GM23338 (cell line): ENCODE measurements at regions not wholly inside any gene's neighbourhood (a gene's known extent, or its start where the extent isn't known, plus 50 kb on each side); places are given as distances from the start of the nearest gene placed in this dataset.

Experiments
- CREB1 ChIP-seq: fragments of 250-450 bp; sonication (Bioruptor Pico); IDR thresholded peaks from 2 replicates; pipeline ENCODE4 v1.5.0; 2020; ENCODE audit warnings: low read depth, mild to moderate bottlenecking, moderate library complexity
- CTCF ChIP-seq, 2 experiments: fragments of 200-600 bp in 1 of 2; sonication (generic) in 1 of 2; conservative IDR thresholded peaks; 2 replicates each; pipeline versions ENCODE4 v1.5.1 to v1.6.1; 2016 to 2017; ENCODE audit warnings: antibody characterized with exemption in 2 of 2, low read depth in 2 of 2, mild to moderate bottlenecking in 2 of 2, moderate library complexity in 1 of 2
- EZH2 ChIP-seq: fragments of 200-600 bp; sonication (generic); IDR thresholded peaks from one replicate; pipeline ENCODE4 v1.8.0; 2017; ENCODE audit warnings: antibody characterized with exemption, mild to moderate bottlenecking, low read depth; ENCODE audit not compliant: unreplicated experiment
- JUNB ChIP-seq: IDR thresholded peaks from one replicate; pipeline ENCODE4 v1.6.1; 2016; ENCODE audit warnings: antibody characterized with exemption; ENCODE audit not compliant: unreplicated experiment
- NANOG ChIP-seq: IDR thresholded peaks from 2 replicates; pipeline ENCODE4 v1.6.1; 2016; ENCODE audit warnings: antibody characterized with exemption, borderline replicate concordance
- POLR2AphosphoS5 ChIP-seq: IDR thresholded peaks from 2 replicates; pipeline ENCODE4 v1.6.1; 2016; ENCODE audit warnings: antibody characterized with exemption, low read depth
- ZNF114 ChIP-seq: fragments of 250-450 bp; sonication (Bioruptor Pico); IDR thresholded peaks from 2 replicates; pipeline ENCODE4 v1.5.0; 2020; ENCODE audit warnings: mild to moderate bottlenecking, moderate library complexity
- ZNF331 ChIP-seq: fragments of 250-450 bp; sonication (Bioruptor Pico); IDR thresholded peaks from 2 replicates; pipeline ENCODE4 v1.5.0; 2020; ENCODE audit warnings: low read depth, mild to moderate bottlenecking, moderate library complexity
- TF ChIP-seq, protein P1 (sequence below): fragments of 250-450 bp; sonication (Bioruptor Pico); IDR thresholded peaks from 2 replicates; pipeline ENCODE4 v1.5.0; 2020; ENCODE audit warnings: mild to moderate bottlenecking, moderate library complexity
- TF ChIP-seq, protein P2 (sequence below): IDR thresholded peaks from one replicate; pipeline ENCODE4 v1.6.1; 2018; ENCODE audit warnings: antibody characterized with exemption; ENCODE audit not compliant: unreplicated experiment

DNA sequence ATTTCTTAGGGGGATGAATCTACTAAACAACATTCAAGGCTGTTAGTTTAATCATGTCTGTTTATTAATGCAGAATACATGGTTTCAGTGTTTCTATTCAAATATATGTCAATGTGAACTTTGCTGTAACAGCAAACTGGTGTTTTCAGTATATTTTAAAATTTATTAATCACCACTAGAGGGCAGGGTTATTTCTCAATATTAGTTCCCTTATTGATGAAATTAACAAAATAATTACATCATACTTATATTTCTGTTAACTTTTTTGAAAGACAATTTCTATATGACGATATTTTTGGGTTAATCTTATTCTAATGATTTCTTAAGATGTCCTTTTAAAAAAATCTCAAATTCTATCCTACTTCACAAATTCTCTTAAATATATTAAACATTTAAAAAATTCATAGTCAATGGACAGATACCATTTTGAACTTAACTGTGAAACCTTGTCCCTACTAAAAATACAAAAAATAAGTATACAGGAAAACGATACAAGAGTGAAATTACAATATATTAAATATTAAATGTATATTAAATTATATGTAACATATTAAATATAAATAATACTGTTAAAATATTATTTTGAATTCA lies 1034.1 kb upstream of the PRMT6 start:
- TF ChIP-seq CTCF (conservative IDR thresholded peaks at IDR 0.05; ENCODE audit: low read depth in 2 of 2) = peak in 1 of 2 experiments; percentile 67; a peak in 3 of 4 replicates
- TF ChIP-seq, protein P1, sequence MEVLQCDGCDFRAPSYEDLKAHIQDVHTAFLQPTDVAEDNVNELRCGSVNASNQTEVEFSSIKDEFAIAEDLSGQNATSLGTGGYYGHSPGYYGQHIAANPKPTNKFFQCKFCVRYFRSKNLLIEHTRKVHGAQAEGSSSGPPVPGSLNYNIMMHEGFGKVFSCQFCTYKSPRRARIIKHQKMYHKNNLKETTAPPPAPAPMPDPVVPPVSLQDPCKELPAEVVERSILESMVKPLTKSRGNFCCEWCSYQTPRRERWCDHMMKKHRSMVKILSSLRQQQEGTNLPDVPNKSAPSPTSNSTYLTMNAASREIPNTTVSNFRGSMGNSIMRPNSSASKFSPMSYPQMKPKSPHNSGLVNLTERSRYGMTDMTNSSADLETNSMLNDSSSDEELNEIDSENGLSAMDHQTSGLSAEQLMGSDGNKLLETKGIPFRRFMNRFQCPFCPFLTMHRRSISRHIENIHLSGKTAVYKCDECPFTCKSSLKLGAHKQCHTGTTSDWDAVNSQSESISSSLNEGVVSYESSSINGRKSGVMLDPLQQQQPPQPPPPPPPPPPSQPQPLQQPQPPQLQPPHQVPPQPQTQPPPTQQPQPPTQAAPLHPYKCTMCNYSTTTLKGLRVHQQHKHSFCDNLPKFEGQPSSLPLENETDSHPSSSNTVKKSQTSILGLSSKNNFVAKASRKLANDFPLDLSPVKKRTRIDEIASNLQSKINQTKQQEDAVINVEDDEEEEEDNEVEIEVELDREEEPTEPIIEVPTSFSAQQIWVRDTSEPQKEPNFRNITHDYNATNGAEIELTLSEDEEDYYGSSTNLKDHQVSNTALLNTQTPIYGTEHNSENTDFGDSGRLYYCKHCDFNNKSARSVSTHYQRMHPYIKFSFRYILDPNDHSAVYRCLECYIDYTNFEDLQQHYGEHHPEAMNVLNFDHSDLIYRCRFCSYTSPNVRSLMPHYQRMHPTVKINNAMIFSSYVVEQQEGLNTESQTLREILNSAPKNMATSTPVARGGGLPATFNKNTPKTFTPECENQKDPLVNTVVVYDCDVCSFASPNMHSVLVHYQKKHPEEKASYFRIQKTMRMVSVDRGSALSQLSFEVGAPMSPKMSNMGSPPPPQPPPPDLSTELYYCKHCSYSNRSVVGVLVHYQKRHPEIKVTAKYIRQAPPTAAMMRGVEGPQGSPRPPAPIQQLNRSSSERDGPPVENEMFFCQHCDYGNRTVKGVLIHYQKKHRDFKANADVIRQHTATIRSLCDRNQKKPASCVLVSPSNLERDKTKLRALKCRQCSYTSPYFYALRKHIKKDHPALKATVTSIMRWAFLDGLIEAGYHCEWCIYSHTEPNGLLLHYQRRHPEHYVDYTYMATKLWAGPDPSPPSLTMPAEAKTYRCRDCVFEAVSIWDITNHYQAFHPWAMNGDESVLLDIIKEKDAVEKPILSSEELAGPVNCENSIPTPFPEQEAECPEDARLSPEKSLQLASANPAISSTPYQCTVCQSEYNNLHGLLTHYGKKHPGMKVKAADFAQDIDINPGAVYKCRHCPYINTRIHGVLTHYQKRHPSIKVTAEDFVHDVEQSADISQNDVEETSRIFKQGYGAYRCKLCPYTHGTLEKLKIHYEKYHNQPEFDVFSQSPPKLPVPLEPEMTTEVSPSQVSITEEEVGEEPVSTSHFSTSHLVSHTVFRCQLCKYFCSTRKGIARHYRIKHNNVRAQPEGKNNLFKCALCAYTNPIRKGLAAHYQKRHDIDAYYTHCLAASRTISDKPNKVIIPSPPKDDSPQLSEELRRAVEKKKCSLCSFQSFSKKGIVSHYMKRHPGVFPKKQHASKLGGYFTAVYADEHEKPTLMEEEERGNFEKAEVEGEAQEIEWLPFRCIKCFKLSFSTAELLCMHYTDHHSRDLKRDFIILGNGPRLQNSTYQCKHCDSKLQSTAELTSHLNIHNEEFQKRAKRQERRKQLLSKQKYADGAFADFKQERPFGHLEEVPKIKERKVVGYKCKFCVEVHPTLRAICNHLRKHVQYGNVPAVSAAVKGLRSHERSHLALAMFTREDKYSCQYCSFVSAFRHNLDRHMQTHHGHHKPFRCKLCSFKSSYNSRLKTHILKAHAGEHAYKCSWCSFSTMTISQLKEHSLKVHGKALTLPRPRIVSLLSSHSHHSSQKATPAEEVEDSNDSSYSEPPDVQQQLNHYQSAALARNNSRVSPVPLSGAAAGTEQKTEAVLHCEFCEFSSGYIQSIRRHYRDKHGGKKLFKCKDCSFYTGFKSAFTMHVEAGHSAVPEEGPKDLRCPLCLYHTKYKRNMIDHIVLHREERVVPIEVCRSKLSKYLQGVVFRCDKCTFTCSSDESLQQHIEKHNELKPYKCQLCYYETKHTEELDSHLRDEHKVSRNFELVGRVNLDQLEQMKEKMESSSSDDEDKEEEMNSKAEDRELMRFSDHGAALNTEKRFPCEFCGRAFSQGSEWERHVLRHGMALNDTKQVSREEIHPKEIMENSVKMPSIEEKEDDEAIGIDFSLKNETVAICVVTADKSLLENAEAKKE (CRISPR knock-in tag) = no peak
- TF ChIP-seq NANOG = no peak
- TF ChIP-seq POLR2AphosphoS5 = no peak
- no peak for TF ChIP-seq EZH2
- TF ChIP-seq CREB1 (CRISPR knock-in tag) = no peak
- TF ChIP-seq ZNF114 (CRISPR knock-in tag) = no peak
- no peak for TF ChIP-seq JUNB
- no peak for TF ChIP-seq ZNF331 (CRISPR knock-in tag)
- TF ChIP-seq, protein P2, sequence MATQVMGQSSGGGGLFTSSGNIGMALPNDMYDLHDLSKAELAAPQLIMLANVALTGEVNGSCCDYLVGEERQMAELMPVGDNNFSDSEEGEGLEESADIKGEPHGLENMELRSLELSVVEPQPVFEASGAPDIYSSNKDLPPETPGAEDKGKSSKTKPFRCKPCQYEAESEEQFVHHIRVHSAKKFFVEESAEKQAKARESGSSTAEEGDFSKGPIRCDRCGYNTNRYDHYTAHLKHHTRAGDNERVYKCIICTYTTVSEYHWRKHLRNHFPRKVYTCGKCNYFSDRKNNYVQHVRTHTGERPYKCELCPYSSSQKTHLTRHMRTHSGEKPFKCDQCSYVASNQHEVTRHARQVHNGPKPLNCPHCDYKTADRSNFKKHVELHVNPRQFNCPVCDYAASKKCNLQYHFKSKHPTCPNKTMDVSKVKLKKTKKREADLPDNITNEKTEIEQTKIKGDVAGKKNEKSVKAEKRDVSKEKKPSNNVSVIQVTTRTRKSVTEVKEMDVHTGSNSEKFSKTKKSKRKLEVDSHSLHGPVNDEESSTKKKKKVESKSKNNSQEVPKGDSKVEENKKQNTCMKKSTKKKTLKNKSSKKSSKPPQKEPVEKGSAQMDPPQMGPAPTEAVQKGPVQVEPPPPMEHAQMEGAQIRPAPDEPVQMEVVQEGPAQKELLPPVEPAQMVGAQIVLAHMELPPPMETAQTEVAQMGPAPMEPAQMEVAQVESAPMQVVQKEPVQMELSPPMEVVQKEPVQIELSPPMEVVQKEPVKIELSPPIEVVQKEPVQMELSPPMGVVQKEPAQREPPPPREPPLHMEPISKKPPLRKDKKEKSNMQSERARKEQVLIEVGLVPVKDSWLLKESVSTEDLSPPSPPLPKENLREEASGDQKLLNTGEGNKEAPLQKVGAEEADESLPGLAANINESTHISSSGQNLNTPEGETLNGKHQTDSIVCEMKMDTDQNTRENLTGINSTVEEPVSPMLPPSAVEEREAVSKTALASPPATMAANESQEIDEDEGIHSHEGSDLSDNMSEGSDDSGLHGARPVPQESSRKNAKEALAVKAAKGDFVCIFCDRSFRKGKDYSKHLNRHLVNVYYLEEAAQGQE = no peak
